B cell (primary cell): ENCODE measurements at regions not wholly inside any gene's neighbourhood (a gene's known extent, or its start where the extent isn't known, plus 50 kb on each side); places are given as distances from the start of the nearest gene placed in this dataset.

Source experiments
- ATAC-seq: fragments of 200-7000 bp; cut with Tn5 transposase; one replicate; pipeline ENCODE4 v1.10.0; 2021; ENCODE audit warnings: low read depth, mild to moderate bottlenecking, moderate number of reproducible peaks, moderate library complexity
- CTCF ChIA-PET: fragments of 350-600 bp; sonication (Branson Sonifier 250); formaldehyde crosslinking; loops from one replicate; lab custom pipeline; 2021; ENCODE audit warnings: antibody characterized with exemption, inconsistent platforms; lab: Charles Lee
- POLR2A ChIA-PET: fragments of 350-600 bp; sonication (Branson Sonifier 250); formaldehyde crosslinking; loops from one replicate; lab custom pipeline; 2021; ENCODE audit warnings: antibody characterized with exemption; lab: Charles Lee
- DNase-seq: peaks from one replicate; pipeline ENCODE4 v3.0.0; 2013
- H2AFZ ChIP-seq: 2 replicates; pipeline ENCODE4 v1.6.1; 2012; ENCODE audit warnings: mild to moderate bottlenecking, low read depth, low read length; ENCODE audit not compliant: insufficient read depth, poor library complexity, severe bottlenecking
- H3K27ac ChIP-seq, 2 donors: 1 replicate in 1 of 2; 2 replicates in 1 of 2; pipeline ENCODE4 v1.5.1; 2012 to 2013; ENCODE audit warnings: low read length in 2 of 2, mild to moderate bottlenecking in 2 of 2, moderate library complexity in 1 of 2
- H3K27me3 ChIP-seq, 4 experiments: fragments of 200-600 bp in 1 of 4; sonication (generic) in 1 of 4; replicated peaks in 1 of 4; 1 replicate in 2 of 4; 2 replicates in 2 of 4; pipeline versions ENCODE4 v1.6.1 to v1.7.0; 2013 to 2016; ENCODE audit warnings: low read length in 3 of 4, mild to moderate bottlenecking in 2 of 4, mixed read lengths in 1 of 4, moderate library complexity in 1 of 4; ENCODE audit not compliant: insufficient read depth in 4 of 4, control insufficient read depth in 3 of 4; ENCODE audit errors: control extremely low read depth in 1 of 4
- H3K36me3 ChIP-seq, 2 experiments: replicated peaks in 1 of 2; 1 replicate in 1 of 2; 2 replicates in 1 of 2; pipeline versions ENCODE4 v1.6.1 to v1.7.1; 2013; ENCODE audit warnings: low read length in 1 of 2; ENCODE audit not compliant: insufficient read depth in 2 of 2, control insufficient read depth in 1 of 2; ENCODE audit errors: control extremely low read depth in 1 of 2, extremely low read depth in 1 of 2
- H3K4me1 ChIP-seq, 2 donors: fragments of 200-600 bp in 1 of 2; sonication (generic) in 1 of 2; 1 replicate in 1 of 2; 2 replicates in 1 of 2; pipeline versions ENCODE4 v1.5.1 to v1.6.1; 2013 to 2017; ENCODE audit warnings: low read length in 2 of 2; ENCODE audit not compliant: control insufficient read depth in 2 of 2, insufficient read depth in 2 of 2
- H3K4me2 ChIP-seq: replicated peaks from 2 replicates; pipeline ENCODE3; 2012; ENCODE audit warnings: mild to moderate bottlenecking, low read depth, low read length; ENCODE audit not compliant: poor library complexity, severe bottlenecking
- H3K4me3 ChIP-seq, 5 experiments: fragments of 200-600 bp in 1 of 5; sonication (generic) in 1 of 5; 1 replicate in 3 of 5; 2 replicates in 2 of 5; pipeline versions ENCODE4 v1.5.1 to v1.7.0; 2011 to 2016; ENCODE audit warnings: low read length in 4 of 5, mild to moderate bottlenecking in 4 of 5, low read depth in 2 of 5, control low read depth in 1 of 5, moderate library complexity in 1 of 5; ENCODE audit not compliant: insufficient read depth in 1 of 5; ENCODE audit errors: control extremely low read depth in 1 of 5, extremely low read depth in 1 of 5
- H3K79me2 ChIP-seq: fragments of 200-600 bp; sonication (generic); one replicate; pipeline ENCODE4 v1.6.0; 2016; ENCODE audit warnings: low read length; ENCODE audit not compliant: control insufficient read depth, insufficient read depth
- H3K9ac ChIP-seq: fragments of 200-600 bp; sonication (generic); 2 replicates; pipeline ENCODE4 v1.6.1; 2017; ENCODE audit warnings: mild to moderate bottlenecking, low read length, moderate library complexity
- H3K9me3 ChIP-seq, 3 donors: one replicate each; pipeline versions ENCODE4 v1.6.1 to v1.7.1; 2013; ENCODE audit warnings: low read length in 2 of 3; ENCODE audit not compliant: control insufficient read depth in 2 of 3, insufficient read depth in 1 of 3; ENCODE audit errors: control extremely low read depth in 1 of 3
- H4K20me1 ChIP-seq: 2 replicates; pipeline ENCODE4 v1.6.0; 2012; ENCODE audit warnings: mild to moderate bottlenecking, low read length; ENCODE audit not compliant: insufficient read depth, control insufficient read depth, poor library complexity, severe bottlenecking
- H3K27ac Mint-ChIP-seq: one replicate; pipeline ENCODE4 v1.8.0; 2021; ENCODE audit warnings: mixed read lengths
- H3K27me3 Mint-ChIP-seq: one replicate; pipeline ENCODE4 v1.8.0; 2021; ENCODE audit warnings: mixed read lengths
- H3K4me1 Mint-ChIP-seq: one replicate; pipeline ENCODE4 v1.8.0; 2021; ENCODE audit warnings: mixed read lengths
- H3K4me3 Mint-ChIP-seq: one replicate; pipeline ENCODE4 v1.8.0; 2021; ENCODE audit warnings: mixed read lengths
- H3K9me3 Mint-ChIP-seq: one replicate; pipeline ENCODE4 v1.8.0; 2022; ENCODE audit warnings: mixed read lengths; ENCODE audit not compliant: insufficient read depth
- EZH2 ChIP-seq: IDR thresholded peaks from 2 replicates; pipeline ENCODE4 v1.6.1; 2012; ENCODE audit warnings: borderline replicate concordance, low read depth, mild to moderate bottlenecking, moderate library complexity, low read length; ENCODE audit not compliant: insufficient read depth, poor library complexity, severe bottlenecking
- WGBS: methylation state at CpG from one replicate; pipeline ENCODE4 v1.1.5; 2013; ENCODE audit warnings: missing lambda C conversion rate; ENCODE audit not compliant: insufficient coverage; 5-methylcytosine and 5-hydroxymethylcytosine counted together
- intact Hi-C: fragments of 100-400 bp; cut with micrococcal nuclease; formaldehyde crosslinking; loops from one replicate; pipeline ENCODE4 v1.10.0; 2022
- TF ChIP-seq, protein P1 (sequence below): fragments of 200-600 bp; IDR thresholded peaks from one replicate; pipeline ENCODE4 v1.8.0; 2022; ENCODE audit warnings: antibody characterized with exemption, mild to moderate bottlenecking

DNA sequence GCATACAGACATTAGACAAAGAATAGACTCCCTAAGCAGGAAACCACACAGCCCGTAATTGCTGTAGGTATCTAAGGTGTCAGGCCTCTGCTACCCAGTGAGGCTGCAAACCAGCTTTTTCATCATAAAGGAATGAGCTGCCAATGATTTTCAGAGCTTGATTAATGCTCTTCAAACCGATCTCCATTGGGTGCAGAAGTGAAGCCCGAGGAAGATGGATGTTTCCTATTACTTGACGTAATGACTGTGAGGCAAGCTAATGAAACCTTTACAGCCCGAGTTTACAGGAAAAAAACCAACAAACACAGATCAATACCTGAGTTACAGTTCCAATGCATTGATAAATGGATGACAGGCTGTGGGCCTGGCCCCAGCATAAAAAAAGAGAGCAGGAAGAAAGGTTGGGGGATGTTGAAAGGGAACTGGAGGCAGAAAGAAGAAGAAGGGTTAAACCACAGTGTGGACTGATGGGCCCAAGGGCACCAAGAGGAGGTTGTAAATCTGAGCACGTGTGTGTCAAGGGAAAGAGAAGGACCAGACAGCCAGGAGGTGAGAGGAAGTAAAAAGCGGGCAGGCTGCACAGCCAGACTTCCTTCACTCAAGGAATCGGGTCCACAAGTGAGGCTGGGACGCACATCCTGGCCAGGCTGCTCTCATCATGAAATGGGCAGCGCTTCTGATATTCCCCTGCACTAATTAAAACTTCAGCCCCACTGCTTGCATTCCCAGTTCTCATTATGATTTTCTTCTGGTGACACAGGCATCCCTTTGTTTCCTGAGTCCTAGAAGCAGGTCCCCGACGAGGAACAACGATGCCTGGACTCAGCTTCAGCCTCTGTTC, 70.6 kb upstream of the NTM start:
- Histone ChIP-seq H3K9me3 (peaks cover 0 to 16% (median 0%) of the 10 kb centered on the region in 3 donors), H3K27ac (no peak overlapping the region), H3K4me1 (no peaks in the 10 kb centered on the region), H3K4me2 (no peak overlapping the region), H3K4me3 (no peak overlapping the region), H3K27me3 (peaks cover 0 to 4% (median 0%) of the 10 kb centered on the region in 4 experiments), H3K9ac (no peak overlapping the region), H3K36me3 (no peaks in the 10 kb centered on the region), H4K20me1 (no peaks in the 10 kb centered on the region), H3K79me2 (no peaks in the 10 kb centered on the region), H2AFZ (no peak overlapping the region)
- Mint-ChIP-seq H3K4me3 (no peak overlapping the region), H3K27me3 (peaks cover 20% of the 10 kb centered on the region), H3K4me1 (no peaks in the 10 kb centered on the region), H3K27ac (no peak overlapping the region), H3K9me3 (no peaks in the 10 kb centered on the region)
- DNase-seq: no peak
- ChIA-PET POLR2A (no interaction called here), CTCF (no interaction called here)
- intact Hi-C loops: no loop called here
- TF ChIP-seq, protein P1, sequence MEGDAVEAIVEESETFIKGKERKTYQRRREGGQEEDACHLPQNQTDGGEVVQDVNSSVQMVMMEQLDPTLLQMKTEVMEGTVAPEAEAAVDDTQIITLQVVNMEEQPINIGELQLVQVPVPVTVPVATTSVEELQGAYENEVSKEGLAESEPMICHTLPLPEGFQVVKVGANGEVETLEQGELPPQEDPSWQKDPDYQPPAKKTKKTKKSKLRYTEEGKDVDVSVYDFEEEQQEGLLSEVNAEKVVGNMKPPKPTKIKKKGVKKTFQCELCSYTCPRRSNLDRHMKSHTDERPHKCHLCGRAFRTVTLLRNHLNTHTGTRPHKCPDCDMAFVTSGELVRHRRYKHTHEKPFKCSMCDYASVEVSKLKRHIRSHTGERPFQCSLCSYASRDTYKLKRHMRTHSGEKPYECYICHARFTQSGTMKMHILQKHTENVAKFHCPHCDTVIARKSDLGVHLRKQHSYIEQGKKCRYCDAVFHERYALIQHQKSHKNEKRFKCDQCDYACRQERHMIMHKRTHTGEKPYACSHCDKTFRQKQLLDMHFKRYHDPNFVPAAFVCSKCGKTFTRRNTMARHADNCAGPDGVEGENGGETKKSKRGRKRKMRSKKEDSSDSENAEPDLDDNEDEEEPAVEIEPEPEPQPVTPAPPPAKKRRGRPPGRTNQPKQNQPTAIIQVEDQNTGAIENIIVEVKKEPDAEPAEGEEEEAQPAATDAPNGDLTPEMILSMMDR: no peak
- TF ChIP-seq EZH2: no peak
- WGBS: 46% methylated on average over 8 of the region's 13 CpGs
- ATAC-seq: no peak

DNA sequence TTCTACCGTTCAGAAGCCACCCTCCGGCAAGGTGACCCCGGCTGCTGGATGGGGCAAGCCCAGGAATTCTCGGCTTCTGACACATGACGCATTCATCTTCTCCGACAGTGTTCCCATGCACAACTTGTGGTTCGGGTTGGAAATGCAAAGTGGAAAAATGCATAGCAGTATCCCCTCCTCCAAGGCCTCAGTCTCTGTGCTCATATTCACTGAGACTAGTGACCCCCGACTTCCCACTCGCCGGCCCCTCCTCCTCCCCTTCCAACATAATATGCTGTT, 70.0 kb upstream of the NTM start:
- no peaks in the 10 kb centered on the region for H3K79me2 ChIP-seq
- H3K4me2 ChIP-seq: no peak overlapping the region
- Mint-ChIP-seq H3K4me3 (no peak overlapping the region), H3K4me1 (no peaks in the 10 kb centered on the region), H3K27ac (no peak overlapping the region), H3K9me3 (no peaks in the 10 kb centered on the region), H3K27me3 (peaks cover 20% of the 10 kb centered on the region)
- H3K9me3 ChIP-seq: peaks cover 0 to 16% (median 0%) of the 10 kb centered on the region in 3 donors
- no peak overlapping the region for H2AFZ ChIP-seq
- intact Hi-C loops: no loop called here
- no peak for DNase-seq
- ATAC-seq: no peak
- TF ChIP-seq, protein P1: no peak
- H3K4me3 ChIP-seq: no peak overlapping the region
- no peaks in the 10 kb centered on the region for H3K4me1 ChIP-seq
- no peak overlapping the region for H3K9ac ChIP-seq
- no peaks in the 10 kb centered on the region for H3K36me3 ChIP-seq
- ChIA-PET POLR2A (no interaction called here), CTCF (no interaction called here)
- 89% methylated on average over 6 of the region's 10 CpGs for whole genome bisulfite sequencing
- H4K20me1 ChIP-seq: no peaks in the 10 kb centered on the region
- H3K27me3 ChIP-seq: peaks cover 0 to 4% (median 0%) of the 10 kb centered on the region in 4 experiments
- H3K27ac ChIP-seq: no peak overlapping the region
